GM21786 (cell line): ENCODE measurements at regions not wholly inside any gene's neighbourhood (a gene's known extent, or its start where the extent isn't known, plus 50 kb on each side); places are given as distances from the start of the nearest gene placed in this dataset.
"Not testable (repeated sequence)": the region's sequence is repeated elsewhere in the genome, so short reads cannot be mapped to it uniquely, and the experiment has no call there.

Source experiments
- ATAC-seq: cut with Tn5 transposase; IDR thresholded peaks from one replicate; pipeline ENCODE4 v1.9.1; 2021; ENCODE audit not compliant: unreplicated experiment

GRCh38 chrX:89539150-89539549 lies 382.6 kb upstream of the TGIF2LX start:
- ATAC-seq: not testable (repeated sequence)

GRCh38 chrX:89557146-89557545 lies 364.6 kb upstream of the TGIF2LX start:
- not testable (repeated sequence) for ATAC-seq

- not testable (repeated sequence) for ATAC-seq
These were observed 359.6 kb upstream of the TGIF2LX start for GRCh38 chrX:89562079-89562478.

- ATAC-seq: not testable (repeated sequence)
These were observed 358.6 kb upstream of the TGIF2LX start for GRCh38 chrX:89563107-89563506.

- not testable (repeated sequence) for ATAC-seq
These were observed 353.9 kb upstream of the TGIF2LX start for GRCh38 chrX:89567787-89568186.

- ATAC-seq: not testable (repeated sequence)
These were observed 339.8 kb upstream of the TGIF2LX start for GRCh38 chrX:89581868-89582267.

- ATAC-seq: not testable (repeated sequence)
These were observed 289.9 kb upstream of the TGIF2LX start for GRCh38 chrX:89631858-89632257.

GRCh38 chrX:89635887-89636286 lies 285.8 kb upstream of the TGIF2LX start:
- ATAC-seq: not testable (repeated sequence)

- ATAC-seq: not testable (repeated sequence)
These were observed 263.0 kb upstream of the TGIF2LX start for GRCh38 chrX:89658662-89659061.

- not testable (repeated sequence) for ATAC-seq
These were observed 215.2 kb upstream of the TGIF2LX start for GRCh38 chrX:89706481-89706880.

GRCh38 chrX:89707363-89707927 lies 214.3 kb upstream of the TGIF2LX start:
- ATAC-seq: not testable (repeated sequence)

- not testable (repeated sequence) for ATAC-seq
These were observed 187.3 kb upstream of the TGIF2LX start for GRCh38 chrX:89734367-89734766.

- ATAC-seq: not testable (repeated sequence)
These were observed 165.2 kb upstream of the TGIF2LX start for GRCh38 chrX:89756466-89756865.

- not testable (repeated sequence) for ATAC-seq
These were observed 163.9 kb upstream of the TGIF2LX start for GRCh38 chrX:89757767-89758166.

- ATAC-seq: not testable (repeated sequence)
These were observed 162.5 kb upstream of the TGIF2LX start for GRCh38 chrX:89759076-89759685.

GRCh38 chrX:89771639-89772038 lies 150.1 kb upstream of the TGIF2LX start:
- not testable (repeated sequence) for ATAC-seq

- not testable (repeated sequence) for ATAC-seq
These were observed 110.3 kb upstream of the TGIF2LX start for GRCh38 chrX:89811440-89811839.

GRCh38 chrX:89839723-89840122 lies 82.0 kb upstream of the TGIF2LX start:
- ATAC-seq: not testable (repeated sequence)

- peak; percentile 92 for ATAC-seq
These were observed 50.0 kb upstream of the TGIF2LX start for GRCh38 chrX:89871662-89872061.
